Activated naive CD8-positive, alpha-beta T cell treated with anti-CD3 and anti-CD28 coated beads for 36 hours (primary cell): ENCODE measurements at regions not wholly inside any gene's neighbourhood (a gene's known extent, or its start where the extent isn't known, plus 50 kb on each side); places are given as distances from the start of the nearest gene placed in this dataset.
"Not testable (repeated sequence)": the region's sequence is repeated elsewhere in the genome, so short reads cannot be mapped to it uniquely, and the experiment has no call there.

Experiments used
- DNase-seq: peaks from one replicate; pipeline ENCODE4 v3.0.0; 2021
- H3K27ac Mint-ChIP-seq: one replicate; pipeline ENCODE4 v1.8.0; 2022; ENCODE audit warnings: mild to moderate bottlenecking, moderate library complexity, mixed read lengths
- H3K27me3 Mint-ChIP-seq: one replicate; pipeline ENCODE4 v1.8.0; 2022; ENCODE audit warnings: mild to moderate bottlenecking, mixed read lengths
- H3K36me3 Mint-ChIP-seq: one replicate; pipeline ENCODE4 v1.8.0; 2021; ENCODE audit warnings: mild to moderate bottlenecking, mixed read lengths
- H3K4me1 Mint-ChIP-seq: one replicate; pipeline ENCODE4 v1.8.0; 2021; ENCODE audit warnings: mixed read lengths
- H3K4me3 Mint-ChIP-seq: one replicate; pipeline ENCODE4 v1.8.0; 2022; ENCODE audit warnings: mild to moderate bottlenecking, moderate library complexity, mixed read lengths
- H3K9me3 Mint-ChIP-seq: one replicate; pipeline ENCODE4 v1.8.0; 2022; ENCODE audit warnings: mixed read lengths

GRCh38 chr5:8827696-8828095 lies 718.2 kb downstream of the SEMA5A start:
- no peak for DNase-seq
- H3K9me3 Mint-ChIP-seq = no peaks in the 10 kb centered on the region
- no peaks in the 10 kb centered on the region for H3K4me1 Mint-ChIP-seq
- H3K27me3 Mint-ChIP-seq = no peaks in the 10 kb centered on the region
- no peak overlapping the region for H3K27ac Mint-ChIP-seq
- no peak overlapping the region for H3K4me3 Mint-ChIP-seq
- H3K36me3 Mint-ChIP-seq = no peaks in the 10 kb centered on the region

GRCh38 chr5:8828596-8829322 lies 717.1 kb downstream of the SEMA5A start:
- Mint-ChIP-seq H3K9me3 (no peaks in the 10 kb centered on the region), H3K27me3 (no peaks in the 10 kb centered on the region), H3K4me1 (no peaks in the 10 kb centered on the region), H3K27ac (no peak overlapping the region), H3K36me3 (no peaks in the 10 kb centered on the region), H3K4me3 (no peak overlapping the region)
- no peak for DNase-seq

GRCh38 chr5:8829323-8830029 lies 716.4 kb downstream of the SEMA5A start:
- Mint-ChIP-seq H3K4me3 (no peak overlapping the region), H3K27me3 (no peaks in the 10 kb centered on the region), H3K36me3 (no peaks in the 10 kb centered on the region), H3K27ac (no peak overlapping the region), H3K4me1 (no peaks in the 10 kb centered on the region), H3K9me3 (no peaks in the 10 kb centered on the region)
- no peak for DNase-seq

- Mint-ChIP-seq H3K36me3 (no peaks in the 10 kb centered on the region), H3K27ac (no peak overlapping the region), H3K9me3 (no peaks in the 10 kb centered on the region), H3K4me1 (no peaks in the 10 kb centered on the region), H3K4me3 (no peak overlapping the region), H3K27me3 (no peaks in the 10 kb centered on the region)
- DNase-seq = no peak
These were observed 714.6 kb downstream of the SEMA5A start for GRCh38 chr5:8831251-8831650.

GRCh38 chr5:8831854-8832253 lies 714.0 kb downstream of the SEMA5A start:
- H3K27me3 Mint-ChIP-seq = no peaks in the 10 kb centered on the region
- H3K36me3 Mint-ChIP-seq = no peaks in the 10 kb centered on the region
- H3K4me3 Mint-ChIP-seq = no peak overlapping the region
- DNase-seq = no peak
- no peak overlapping the region for H3K27ac Mint-ChIP-seq
- H3K4me1 Mint-ChIP-seq = no peaks in the 10 kb centered on the region
- H3K9me3 Mint-ChIP-seq = no peaks in the 10 kb centered on the region

GRCh38 chr5:8839361-8840055 lies 706.4 kb downstream of the SEMA5A start:
- no peak overlapping the region for H3K27ac Mint-ChIP-seq
- no peak for DNase-seq
- H3K9me3 Mint-ChIP-seq = peaks cover 7% of the 10 kb centered on the region
- H3K36me3 Mint-ChIP-seq = no peaks in the 10 kb centered on the region
- no peak overlapping the region for H3K4me3 Mint-ChIP-seq
- H3K4me1 Mint-ChIP-seq = no peaks in the 10 kb centered on the region
- no peaks in the 10 kb centered on the region for H3K27me3 Mint-ChIP-seq

- no peaks in the 10 kb centered on the region for H3K27me3 Mint-ChIP-seq
- H3K4me1 Mint-ChIP-seq = no peaks in the 10 kb centered on the region
- no peak overlapping the region for H3K4me3 Mint-ChIP-seq
- peaks cover 7% of the 10 kb centered on the region for H3K9me3 Mint-ChIP-seq
- DNase-seq = no peak
- no peaks in the 10 kb centered on the region for H3K36me3 Mint-ChIP-seq
- no peak overlapping the region for H3K27ac Mint-ChIP-seq
These were observed 705.6 kb downstream of the SEMA5A start for GRCh38 chr5:8840237-8840636.

GRCh38 chr5:8840746-8841145 lies 705.1 kb downstream of the SEMA5A start:
- DNase-seq, H3K27ac Mint-ChIP-seq, H3K27me3 Mint-ChIP-seq, H3K4me3 Mint-ChIP-seq, H3K4me1 Mint-ChIP-seq, H3K9me3 Mint-ChIP-seq, H3K36me3 Mint-ChIP-seq: not testable (repeated sequence)

- no peak for DNase-seq
- Mint-ChIP-seq H3K27me3 (no peaks in the 10 kb centered on the region), H3K27ac (no peak overlapping the region), H3K36me3 (no peaks in the 10 kb centered on the region), H3K4me3 (no peak overlapping the region), H3K4me1 (no peaks in the 10 kb centered on the region), H3K9me3 (peaks cover 7% of the 10 kb centered on the region)
These were observed 702.8 kb downstream of the SEMA5A start for GRCh38 chr5:8842971-8843551.

- no peak overlapping the region for H3K27ac Mint-ChIP-seq
- H3K27me3 Mint-ChIP-seq = no peaks in the 10 kb centered on the region
- H3K4me3 Mint-ChIP-seq = no peak overlapping the region
- no peaks in the 10 kb centered on the region for H3K36me3 Mint-ChIP-seq
- no peak for DNase-seq
- H3K4me1 Mint-ChIP-seq = no peaks in the 10 kb centered on the region
- peaks cover 7% of the 10 kb centered on the region for H3K9me3 Mint-ChIP-seq
These were observed 702.1 kb downstream of the SEMA5A start for GRCh38 chr5:8843771-8844170.

- Mint-ChIP-seq H3K4me3 (no peak overlapping the region), H3K4me1 (no peaks in the 10 kb centered on the region)
These were observed 701.7 kb downstream of the SEMA5A start for GRCh38 chr5:8844206-8844605.

GRCh38 chr5:8844847-8845246 lies 701.0 kb downstream of the SEMA5A start:
- Mint-ChIP-seq H3K27ac (no peak overlapping the region), H3K4me1 (no peaks in the 10 kb centered on the region), H3K36me3 (no peaks in the 10 kb centered on the region), H3K4me3 (no peak overlapping the region), H3K9me3 (peaks cover 7% of the 10 kb centered on the region), H3K27me3 (no peaks in the 10 kb centered on the region)
- DNase-seq = no peak

More at GRCh38 chr5:8844206-8844605, 701.7 kb downstream of the SEMA5A start:
- Mint-ChIP-seq H3K36me3 (no peaks in the 10 kb centered on the region), H3K27ac (no peak overlapping the region), H3K27me3 (no peaks in the 10 kb centered on the region), H3K9me3 (peaks cover 7% of the 10 kb centered on the region)
- DNase-seq = no peak

GRCh38 chr5:8845296-8845695 lies 700.6 kb downstream of the SEMA5A start:
- DNase-seq = no peak
- Mint-ChIP-seq H3K27me3 (no peaks in the 10 kb centered on the region), H3K36me3 (no peaks in the 10 kb centered on the region), H3K9me3 (peaks cover 7% of the 10 kb centered on the region), H3K4me3 (no peak overlapping the region), H3K27ac (no peak overlapping the region), H3K4me1 (no peaks in the 10 kb centered on the region)

- no peak overlapping the region for H3K4me3 Mint-ChIP-seq
These were observed 697.5 kb downstream of the SEMA5A start for GRCh38 chr5:8848366-8848765.

GRCh38 chr5:8848997-8849594 lies 696.8 kb downstream of the SEMA5A start:
- H3K4me1 Mint-ChIP-seq = no peaks in the 10 kb centered on the region
- H3K27ac Mint-ChIP-seq = no peak overlapping the region
- H3K27me3 Mint-ChIP-seq = no peaks in the 10 kb centered on the region
- no peak overlapping the region for H3K4me3 Mint-ChIP-seq
- no peak for DNase-seq
- H3K36me3 Mint-ChIP-seq = no peaks in the 10 kb centered on the region
- H3K9me3 Mint-ChIP-seq = peaks cover 1% of the 10 kb centered on the region

More at GRCh38 chr5:8848366-8848765, 697.5 kb downstream of the SEMA5A start:
- Mint-ChIP-seq H3K36me3 (no peaks in the 10 kb centered on the region), H3K27me3 (no peaks in the 10 kb centered on the region), H3K9me3 (peaks cover 1% of the 10 kb centered on the region), H3K4me1 (no peaks in the 10 kb centered on the region), H3K27ac (no peak overlapping the region)
- DNase-seq = no peak
